Lower leg skin (tissue), 3 donors: ENCODE measurements at regions not wholly inside any gene's neighbourhood (a gene's known extent, or its start where the extent isn't known, plus 50 kb on each side); places are given as distances from the start of the nearest gene placed in this dataset.

ENCODE experiments used
- POLR2A ChIP-seq, 2 donors: fragments of 450-650 bp; IDR thresholded peaks; one replicate each; pipeline ENCODE4 v1.6.1; 2016 to 2017; ENCODE audit warnings: antibody characterized with exemption in 2 of 2, mild to moderate bottlenecking in 1 of 2, moderate library complexity in 1 of 2
- TF ChIP-seq, protein P1 (sequence below), 3 donors: fragments of 450-650 bp; IDR thresholded peaks; one replicate each; pipeline ENCODE4 v1.5.1; 2016; ENCODE audit warnings: antibody characterized with exemption in 3 of 3, mild to moderate bottlenecking in 3 of 3, moderate library complexity in 2 of 3

DNA sequence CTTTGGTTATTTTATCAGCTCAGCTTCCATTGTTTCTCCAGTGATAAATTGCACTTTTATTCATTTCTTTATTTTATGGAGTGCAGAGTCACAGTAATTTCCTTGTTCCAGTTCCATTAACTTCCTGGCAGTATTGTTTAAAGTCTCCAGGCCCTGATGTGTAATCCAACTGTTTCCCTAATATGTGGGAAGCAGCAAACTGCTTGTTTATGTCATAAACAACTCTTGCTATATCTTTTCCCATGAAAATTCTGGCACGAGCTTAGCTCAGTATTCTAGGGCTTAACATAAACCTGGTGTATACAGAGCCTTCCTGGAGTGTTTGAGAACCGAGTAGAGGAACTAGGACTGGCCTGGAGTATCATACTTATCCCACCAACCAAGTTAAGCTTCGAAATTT, 83.5 kb upstream of the ARGLU1 start:
- TF ChIP-seq, protein P1, sequence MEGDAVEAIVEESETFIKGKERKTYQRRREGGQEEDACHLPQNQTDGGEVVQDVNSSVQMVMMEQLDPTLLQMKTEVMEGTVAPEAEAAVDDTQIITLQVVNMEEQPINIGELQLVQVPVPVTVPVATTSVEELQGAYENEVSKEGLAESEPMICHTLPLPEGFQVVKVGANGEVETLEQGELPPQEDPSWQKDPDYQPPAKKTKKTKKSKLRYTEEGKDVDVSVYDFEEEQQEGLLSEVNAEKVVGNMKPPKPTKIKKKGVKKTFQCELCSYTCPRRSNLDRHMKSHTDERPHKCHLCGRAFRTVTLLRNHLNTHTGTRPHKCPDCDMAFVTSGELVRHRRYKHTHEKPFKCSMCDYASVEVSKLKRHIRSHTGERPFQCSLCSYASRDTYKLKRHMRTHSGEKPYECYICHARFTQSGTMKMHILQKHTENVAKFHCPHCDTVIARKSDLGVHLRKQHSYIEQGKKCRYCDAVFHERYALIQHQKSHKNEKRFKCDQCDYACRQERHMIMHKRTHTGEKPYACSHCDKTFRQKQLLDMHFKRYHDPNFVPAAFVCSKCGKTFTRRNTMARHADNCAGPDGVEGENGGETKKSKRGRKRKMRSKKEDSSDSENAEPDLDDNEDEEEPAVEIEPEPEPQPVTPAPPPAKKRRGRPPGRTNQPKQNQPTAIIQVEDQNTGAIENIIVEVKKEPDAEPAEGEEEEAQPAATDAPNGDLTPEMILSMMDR (IDR thresholded peaks at IDR 0.05), result no peak
- no peak for TF ChIP-seq POLR2A (IDR thresholded peaks at IDR 0.05)
